Upper lobe of left lung (tissue), 4 donors: ENCODE measurements at regions not wholly inside any gene's neighbourhood (a gene's known extent, or its start where the extent isn't known, plus 50 kb on each side); places are given as distances from the start of the nearest gene placed in this dataset.

ENCODE experiments used
- CTCF ChIP-seq, 6 experiments: fragments of 450-650 bp in 4 of 6; fragments of 200-600 bp in 2 of 6; sonication (generic) in 2 of 6; IDR thresholded peaks; one replicate each; pipeline ENCODE4 v1.5.1; 2016 to 2019; ENCODE audit warnings: antibody characterized with exemption in 6 of 6
- POLR2A ChIP-seq, 4 donors: fragments of 450-650 bp; IDR thresholded peaks; one replicate each; pipeline ENCODE4 v1.5.1; 2016 to 2017; ENCODE audit warnings: antibody characterized with exemption in 4 of 4, mild to moderate bottlenecking in 2 of 4

- TF ChIP-seq CTCF (IDR thresholded peaks at IDR 0.05) (no peak), POLR2A (IDR thresholded peaks at IDR 0.05) (no peak)
Measured at GRCh38 chr1:143653429-143653802, 318.4 kb downstream of the FAM72C start.
